ENCODE measurements at regions not wholly inside any gene's neighbourhood (a gene's known extent, or its start where the extent isn't known, plus 50 kb on each side); places are given as distances from the start of the nearest gene placed in this dataset.
"Not testable (repeated sequence)": the region's sequence is repeated elsewhere in the genome, so short reads cannot be mapped to it uniquely, and the experiment has no call there.

DNA sequence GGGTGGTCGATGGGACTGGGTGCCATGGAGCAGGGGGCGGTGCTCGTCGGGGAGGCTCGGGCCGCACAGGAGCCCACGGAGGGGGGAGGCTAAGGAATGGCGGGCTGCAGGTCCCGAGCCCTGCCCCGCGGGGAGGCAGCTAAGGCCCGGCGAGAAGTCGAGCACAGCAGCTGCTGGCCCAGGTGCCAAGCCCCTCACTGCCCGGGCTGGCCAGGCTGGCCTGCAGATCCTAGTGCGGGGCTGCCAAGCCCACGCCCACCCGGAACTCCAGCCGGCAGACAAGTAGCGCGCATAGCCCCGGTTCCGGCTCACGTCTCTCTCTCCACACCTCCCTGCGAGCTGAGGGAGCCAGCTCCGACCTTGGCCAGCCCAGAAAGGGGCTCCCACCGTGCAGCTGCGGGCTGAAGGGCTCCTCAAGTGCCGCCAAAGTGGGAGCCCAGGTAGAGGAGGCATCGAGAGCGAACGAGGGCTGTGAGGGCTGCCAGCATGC, 163.4 kb upstream of the OSBPL11 start:
- not testable (repeated sequence) for H3K36me3 Mint-ChIP-seq; DNase-seq (ENCODE audit: low spot score in 2 of 2); H3K27me3 Mint-ChIP-seq; H3K27ac Mint-ChIP-seq; H3K9me3 Mint-ChIP-seq; H3K4me1 Mint-ChIP-seq; H3K4me3 Mint-ChIP-seq; ATAC-seq (ENCODE audit: low read depth)

DNA sequence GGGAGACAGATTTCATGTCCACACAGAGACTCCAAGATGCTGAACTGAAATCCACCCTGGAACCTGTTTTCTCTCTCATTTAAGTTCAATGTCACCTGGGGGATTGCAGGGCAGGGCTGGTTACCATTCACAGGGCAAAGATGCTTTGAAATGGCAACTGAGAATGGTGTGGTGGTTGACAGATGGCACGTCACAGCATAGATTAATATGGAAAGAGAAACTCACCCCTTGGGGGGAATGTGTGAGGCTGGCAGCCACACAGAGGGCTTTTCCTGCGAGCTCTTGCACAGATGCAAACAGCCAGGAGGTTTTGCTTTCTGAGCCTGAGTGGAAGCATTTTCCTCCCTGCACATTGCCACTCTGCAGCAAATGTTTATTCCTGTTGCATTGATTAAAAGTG, 167.3 kb upstream of the OSBPL11 start:
- not testable (repeated sequence) for ATAC-seq (ENCODE audit: low read depth); H3K9me3 Mint-ChIP-seq; H3K4me3 Mint-ChIP-seq; DNase-seq (ENCODE audit: low spot score in 2 of 2); H3K4me1 Mint-ChIP-seq; H3K36me3 Mint-ChIP-seq; H3K27ac Mint-ChIP-seq
- H3K27me3 Mint-ChIP-seq: peaks cover 16% of the 10 kb centered on the region

DNA sequence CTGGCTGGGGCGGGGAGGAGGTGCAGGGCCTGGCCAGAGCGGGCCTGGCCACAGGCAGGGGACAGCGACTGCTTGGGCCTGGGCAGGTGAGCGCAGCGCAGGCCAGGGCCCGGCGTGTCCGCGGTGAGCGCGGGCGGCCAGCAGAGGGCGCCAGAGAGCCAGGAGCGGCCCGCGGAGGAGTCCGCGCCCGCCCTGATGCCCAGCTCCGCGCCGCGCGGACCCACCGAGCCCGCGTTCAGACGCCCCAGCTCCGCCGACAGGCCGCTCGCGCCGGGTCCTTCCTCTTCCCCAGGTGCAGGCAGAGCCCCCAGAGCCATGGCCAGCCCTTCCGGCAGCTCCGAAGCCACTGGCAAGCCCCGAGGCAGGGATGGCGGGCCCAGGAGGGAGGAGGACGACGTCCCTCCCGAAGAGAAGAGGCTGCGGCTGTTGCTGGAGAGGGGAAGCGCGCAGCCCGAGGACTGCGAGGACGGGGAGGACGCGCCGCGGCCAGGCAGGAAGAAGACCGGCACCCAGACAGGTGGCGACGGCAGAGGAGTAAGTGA, 171.1 kb upstream of the OSBPL11 start:
- peak; percentile 72 to 74 for DNase-seq (ENCODE audit: low spot score in 2 of 2)
- H3K4me3 Mint-ChIP-seq: peak overlapping the region; percentile 86
- peak overlapping the region; percentile 78 for H3K27ac Mint-ChIP-seq
- not testable (repeated sequence) for H3K4me1 Mint-ChIP-seq, H3K36me3 Mint-ChIP-seq, H3K9me3 Mint-ChIP-seq
- H3K27me3 Mint-ChIP-seq: peaks cover 16% of the 10 kb centered on the region
- ATAC-seq (ENCODE audit: low read depth): peak; percentile 47

DNA sequence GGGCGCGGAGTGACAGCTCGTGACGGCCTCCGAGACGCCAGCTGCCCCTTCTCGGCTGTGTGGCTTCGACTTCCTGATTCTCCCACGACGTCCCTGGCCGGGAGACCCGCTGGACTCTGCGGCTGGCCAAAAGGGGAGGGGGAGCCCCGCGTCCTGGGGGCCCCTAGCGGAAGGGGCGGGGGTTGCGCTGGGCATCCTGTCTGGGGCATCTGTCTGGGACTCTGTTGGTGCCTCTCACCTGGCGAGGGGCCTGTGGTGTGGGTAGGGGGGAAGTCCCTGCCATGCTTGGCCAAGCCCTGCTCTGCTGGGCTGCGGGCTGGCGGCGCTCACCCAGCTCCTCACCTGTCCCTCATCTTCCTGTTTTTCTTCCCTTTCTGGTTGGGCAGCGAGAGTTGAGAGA, 171.6 kb upstream of the OSBPL11 start:
- H3K4me1 Mint-ChIP-seq, H3K9me3 Mint-ChIP-seq, H3K36me3 Mint-ChIP-seq: not testable (repeated sequence)
- peak; percentile 25 to 47 for DNase-seq (ENCODE audit: low spot score in 2 of 2)
- peaks cover 16% of the 10 kb centered on the region for H3K27me3 Mint-ChIP-seq
- H3K27ac Mint-ChIP-seq: peak overlapping the region; percentile 78
- peak overlapping the region; percentile 86 for H3K4me3 Mint-ChIP-seq
- ATAC-seq (ENCODE audit: low read depth): peak; percentile 68

DNA sequence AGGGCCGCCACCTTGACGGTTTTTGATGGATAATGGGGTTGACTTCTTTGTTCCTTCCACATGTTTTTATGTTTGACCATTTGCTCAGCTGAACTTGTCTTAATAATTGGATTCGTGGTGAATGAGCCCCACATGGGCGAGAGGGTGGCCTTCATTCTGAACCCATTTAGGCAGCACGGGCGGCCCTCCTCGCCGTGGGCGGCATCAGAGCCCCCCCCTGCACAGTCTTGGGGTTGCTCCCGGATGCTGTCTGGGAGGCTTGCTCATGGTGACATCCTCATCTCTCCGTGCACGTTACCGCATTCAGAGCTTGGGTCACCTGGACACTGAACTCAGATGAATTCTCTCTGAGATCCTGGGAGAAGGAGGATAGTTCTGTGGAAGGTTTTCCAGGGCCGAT, 172.3 kb upstream of the OSBPL11 start:
- peaks cover 7% of the 10 kb centered on the region for H3K4me1 Mint-ChIP-seq
- no peaks in the 10 kb centered on the region for H3K9me3 Mint-ChIP-seq
- ATAC-seq (ENCODE audit: low read depth) (no peak), DNase-seq (ENCODE audit: low spot score in 2 of 2) (no peak)
- peak overlapping the region; percentile 86 for H3K4me3 Mint-ChIP-seq
- no peak overlapping the region for H3K27ac Mint-ChIP-seq
- no peaks in the 10 kb centered on the region for H3K36me3 Mint-ChIP-seq
- peaks cover 13% of the 10 kb centered on the region for H3K27me3 Mint-ChIP-seq

DNA sequence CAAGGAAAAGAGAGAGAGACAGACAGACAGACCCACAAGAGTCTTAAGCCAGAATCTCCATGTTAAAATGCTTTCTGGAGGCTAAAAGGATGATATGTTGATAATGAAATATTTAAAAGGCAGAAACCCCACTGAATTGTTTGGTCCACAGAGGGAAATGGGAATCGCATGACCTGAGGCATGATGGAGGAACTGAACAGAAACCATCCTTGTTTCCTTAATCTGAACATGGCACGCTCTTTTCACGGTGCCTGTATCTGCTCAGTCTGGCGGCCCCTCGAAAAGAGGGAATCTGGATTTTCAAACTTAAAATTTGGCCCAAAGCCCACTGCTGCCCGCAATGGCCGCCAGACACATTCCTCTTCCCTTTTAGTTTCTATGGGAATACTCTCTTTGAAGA, 173.5 kb upstream of the OSBPL11 start:
- H3K27me3 Mint-ChIP-seq: peaks cover 12% of the 10 kb centered on the region
- not testable (repeated sequence) for H3K36me3 Mint-ChIP-seq; DNase-seq (ENCODE audit: low spot score in 2 of 2); H3K27ac Mint-ChIP-seq; ATAC-seq (ENCODE audit: low read depth); H3K9me3 Mint-ChIP-seq; H3K4me1 Mint-ChIP-seq; H3K4me3 Mint-ChIP-seq

DNA sequence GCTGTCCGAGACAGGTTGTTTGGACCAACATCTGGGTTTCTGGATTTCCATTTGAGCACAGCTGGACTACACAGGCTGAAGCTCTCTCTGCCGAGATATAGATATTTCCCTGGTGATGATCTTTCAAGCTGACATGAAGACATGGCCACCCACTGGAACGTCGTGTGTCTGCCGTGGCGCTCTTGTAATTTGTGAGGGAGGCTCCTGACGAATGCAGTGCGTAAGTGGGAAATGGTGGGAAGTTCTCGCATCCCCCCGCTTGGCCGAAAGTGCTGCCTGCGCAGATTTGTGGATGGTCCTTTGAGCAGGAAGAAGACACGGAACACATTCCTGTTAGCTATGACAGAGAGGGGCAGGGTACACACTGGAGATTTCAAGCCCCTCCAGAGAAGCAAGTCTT, 176.2 kb upstream of the OSBPL11 start:
- not testable (repeated sequence) for H3K4me1 Mint-ChIP-seq; H3K27ac Mint-ChIP-seq; ATAC-seq (ENCODE audit: low read depth); H3K27me3 Mint-ChIP-seq; DNase-seq (ENCODE audit: low spot score in 2 of 2); H3K36me3 Mint-ChIP-seq; H3K9me3 Mint-ChIP-seq; H3K4me3 Mint-ChIP-seq

DNA sequence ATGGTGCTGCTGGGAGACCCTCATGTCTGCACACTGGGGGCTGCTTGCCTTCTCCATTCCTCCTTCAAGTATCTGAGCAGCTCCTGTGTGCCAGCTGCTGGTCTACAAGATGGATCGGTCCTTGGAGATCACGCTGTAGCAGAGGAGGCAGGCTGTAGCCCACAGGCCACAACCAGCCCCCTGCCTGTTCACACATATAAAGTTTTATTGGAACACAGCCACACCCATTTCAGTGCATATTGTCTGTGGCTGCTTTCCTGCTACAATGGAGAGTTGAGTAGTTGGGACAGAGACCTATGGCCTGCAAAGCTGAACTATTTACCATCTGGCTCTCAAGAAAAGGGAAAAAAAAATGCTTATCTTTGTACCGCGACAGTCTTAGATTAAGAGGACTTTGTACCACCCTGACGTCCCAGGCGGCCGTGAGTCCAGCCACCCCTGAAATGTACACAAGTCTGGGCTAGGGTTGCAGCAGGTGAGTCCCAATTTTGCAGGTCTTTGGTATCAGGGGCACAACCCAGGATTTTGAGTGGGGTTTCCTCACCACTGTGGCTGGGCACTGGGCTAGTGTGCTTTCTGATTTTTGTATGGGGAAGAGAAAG, 179.2 kb upstream of the OSBPL11 start:
- H3K9me3 Mint-ChIP-seq; H3K27me3 Mint-ChIP-seq; H3K4me3 Mint-ChIP-seq; ATAC-seq (ENCODE audit: low read depth); DNase-seq (ENCODE audit: low spot score in 2 of 2); H3K36me3 Mint-ChIP-seq; H3K27ac Mint-ChIP-seq; H3K4me1 Mint-ChIP-seq: not testable (repeated sequence)

DNA sequence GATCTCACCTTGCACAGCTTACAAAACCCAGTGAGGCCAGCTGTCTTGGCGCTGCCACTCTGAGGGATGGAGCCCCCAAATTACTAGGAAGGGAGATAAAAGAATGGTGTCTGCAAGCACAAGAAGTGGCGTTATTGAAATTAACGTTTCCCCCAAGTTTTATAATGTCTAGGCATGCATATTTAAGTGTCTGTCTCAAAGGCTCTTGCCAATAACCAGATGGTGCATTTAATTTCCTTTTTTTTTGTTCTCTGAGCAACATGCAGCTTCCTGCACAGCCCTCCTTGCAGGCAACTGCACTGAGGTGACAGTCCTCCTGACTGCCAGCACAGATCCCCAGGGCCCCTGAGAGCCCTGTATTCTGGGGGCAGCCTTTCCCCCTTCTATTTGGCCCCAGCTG, 179.8 kb upstream of the OSBPL11 start:
- not testable (repeated sequence) for H3K9me3 Mint-ChIP-seq; H3K36me3 Mint-ChIP-seq; H3K4me3 Mint-ChIP-seq; ATAC-seq (ENCODE audit: low read depth); H3K27ac Mint-ChIP-seq; H3K4me1 Mint-ChIP-seq; DNase-seq (ENCODE audit: low spot score in 2 of 2); H3K27me3 Mint-ChIP-seq

DNA sequence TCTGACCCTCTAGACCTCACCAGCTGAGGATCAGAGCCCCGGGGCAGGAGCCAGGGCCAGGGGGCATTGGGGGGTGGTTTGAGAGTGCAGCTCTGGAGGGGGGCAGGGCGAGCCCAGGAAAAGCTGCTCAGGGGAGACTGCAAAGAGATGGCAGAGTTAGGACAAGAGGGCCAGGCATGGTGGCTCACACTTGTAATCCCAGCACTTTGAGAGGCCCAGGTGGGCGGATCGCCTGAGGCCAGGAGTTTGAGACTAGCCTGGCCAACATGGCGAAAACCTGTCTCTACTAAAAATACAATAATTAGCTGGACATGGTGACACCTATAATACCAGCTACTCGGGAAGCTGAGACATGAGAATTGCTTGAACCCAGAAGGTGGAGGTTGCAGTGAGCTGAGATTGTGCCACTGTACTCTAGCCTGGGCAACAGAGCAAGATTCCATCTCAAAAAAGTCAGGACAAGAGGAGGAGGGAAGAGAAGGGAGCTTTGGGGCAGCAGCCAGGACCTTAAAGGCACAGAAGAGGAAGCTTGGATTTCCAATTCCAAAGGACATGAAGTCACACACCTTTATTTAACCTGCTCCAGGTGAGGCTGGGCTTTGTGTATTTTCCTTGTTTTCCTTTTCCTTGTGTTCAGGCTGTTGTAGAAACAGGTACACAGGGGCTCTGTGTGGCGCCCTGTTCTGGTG, 180.5 kb upstream of the OSBPL11 start:
- H3K27ac Mint-ChIP-seq; H3K36me3 Mint-ChIP-seq; ATAC-seq (ENCODE audit: low read depth); H3K27me3 Mint-ChIP-seq; H3K4me3 Mint-ChIP-seq; H3K9me3 Mint-ChIP-seq; H3K4me1 Mint-ChIP-seq; DNase-seq (ENCODE audit: low spot score in 2 of 2): not testable (repeated sequence)

DNA sequence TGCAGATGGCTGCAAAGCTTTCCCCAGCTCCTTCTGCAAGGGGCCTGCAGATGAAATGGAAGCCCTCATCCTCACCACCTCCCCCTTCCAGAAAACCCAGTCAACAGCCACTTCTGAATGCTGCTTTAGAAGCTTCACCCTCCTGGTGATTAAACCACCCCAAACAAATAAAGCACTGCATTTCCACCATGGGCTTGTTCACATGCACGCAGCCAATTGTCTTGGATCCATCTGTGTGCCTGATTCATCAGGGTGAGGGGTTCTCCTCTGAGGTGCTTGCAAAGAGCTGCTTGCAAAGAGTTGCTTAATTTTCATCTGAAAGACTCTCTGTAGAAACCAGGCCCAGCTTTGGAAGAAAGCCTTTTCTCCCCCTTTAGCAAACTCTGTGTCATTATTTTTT, 184.0 kb upstream of the OSBPL11 start:
- H3K27me3 Mint-ChIP-seq; H3K36me3 Mint-ChIP-seq; DNase-seq (ENCODE audit: low spot score in 2 of 2); H3K27ac Mint-ChIP-seq; H3K9me3 Mint-ChIP-seq; ATAC-seq (ENCODE audit: low read depth); H3K4me3 Mint-ChIP-seq; H3K4me1 Mint-ChIP-seq: not testable (repeated sequence)

DNA sequence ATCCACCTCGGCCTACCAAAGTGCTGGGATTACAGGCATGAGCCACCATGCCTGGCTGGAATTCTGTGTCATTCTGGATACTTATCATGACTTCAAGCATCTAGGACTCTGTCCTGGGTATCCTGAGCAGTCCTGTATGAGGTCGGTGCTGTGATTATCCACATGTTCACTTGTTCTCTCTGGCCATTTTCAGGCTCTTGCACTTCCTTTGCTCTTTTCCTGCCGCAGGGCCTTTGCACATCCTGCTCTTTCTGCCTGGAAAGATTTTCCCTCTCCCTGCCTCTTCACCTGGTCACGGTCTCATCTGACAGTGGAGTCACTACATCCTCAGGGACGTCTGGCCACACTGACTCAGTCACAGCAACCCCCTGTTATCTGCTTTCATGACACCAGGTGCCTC, 184.6 kb upstream of the OSBPL11 start:
- not testable (repeated sequence) for DNase-seq (ENCODE audit: low spot score in 2 of 2)

DNA sequence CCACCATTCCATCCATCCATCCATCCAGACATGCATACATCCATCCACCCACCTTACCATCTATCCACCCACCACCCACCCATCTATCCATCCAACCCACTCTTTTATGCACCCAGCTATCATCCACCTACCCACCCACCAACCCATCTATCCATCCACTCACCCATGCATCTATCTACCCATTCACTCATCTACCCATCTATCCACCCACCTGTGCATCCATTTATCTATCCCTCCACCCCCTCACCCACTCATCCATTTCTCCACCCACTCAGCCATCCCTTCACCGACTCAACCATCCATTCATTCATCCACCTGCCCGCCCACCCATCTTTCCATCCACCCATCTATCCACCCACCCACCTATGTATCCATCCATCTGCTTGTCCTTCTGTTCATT, 186.4 kb upstream of the OSBPL11 start:
- H3K27me3 Mint-ChIP-seq; H3K4me3 Mint-ChIP-seq; ATAC-seq (ENCODE audit: low read depth); H3K9me3 Mint-ChIP-seq; H3K4me1 Mint-ChIP-seq; H3K27ac Mint-ChIP-seq; DNase-seq (ENCODE audit: low spot score in 2 of 2); H3K36me3 Mint-ChIP-seq: not testable (repeated sequence)

More for the DNA sequence above, 184.6 kb upstream of the OSBPL11 start:
- not testable (repeated sequence) for H3K27me3 Mint-ChIP-seq; H3K36me3 Mint-ChIP-seq; H3K4me3 Mint-ChIP-seq; ATAC-seq (ENCODE audit: low read depth); H3K4me1 Mint-ChIP-seq; H3K27ac Mint-ChIP-seq; H3K9me3 Mint-ChIP-seq

DNA sequence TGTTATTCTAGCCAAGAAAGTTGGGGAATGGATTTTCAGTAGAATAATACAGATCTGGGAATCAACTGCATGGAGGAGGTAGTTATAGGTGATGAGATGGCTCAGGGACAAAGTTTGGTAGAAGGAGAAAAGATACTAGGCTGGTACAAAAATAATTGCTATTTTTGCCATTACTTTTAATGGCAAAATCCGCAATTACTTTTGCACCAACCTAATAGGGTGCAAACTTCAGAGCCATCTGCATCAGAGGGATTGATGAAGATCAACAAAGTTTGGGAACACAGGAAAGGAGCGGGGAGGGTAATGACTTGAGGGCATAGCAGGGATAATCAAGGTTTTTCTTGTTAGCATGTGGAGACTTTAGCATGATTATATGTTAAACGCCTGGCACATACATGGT, 178.7 kb upstream of the ROPN1B start:
- ATAC-seq (ENCODE audit: low read depth); H3K36me3 Mint-ChIP-seq; H3K4me3 Mint-ChIP-seq; H3K9me3 Mint-ChIP-seq; DNase-seq (ENCODE audit: low spot score in 2 of 2); H3K27ac Mint-ChIP-seq; H3K4me1 Mint-ChIP-seq: not testable (repeated sequence)
- H3K27me3 Mint-ChIP-seq: peaks cover 14% of the 10 kb centered on the region

DNA sequence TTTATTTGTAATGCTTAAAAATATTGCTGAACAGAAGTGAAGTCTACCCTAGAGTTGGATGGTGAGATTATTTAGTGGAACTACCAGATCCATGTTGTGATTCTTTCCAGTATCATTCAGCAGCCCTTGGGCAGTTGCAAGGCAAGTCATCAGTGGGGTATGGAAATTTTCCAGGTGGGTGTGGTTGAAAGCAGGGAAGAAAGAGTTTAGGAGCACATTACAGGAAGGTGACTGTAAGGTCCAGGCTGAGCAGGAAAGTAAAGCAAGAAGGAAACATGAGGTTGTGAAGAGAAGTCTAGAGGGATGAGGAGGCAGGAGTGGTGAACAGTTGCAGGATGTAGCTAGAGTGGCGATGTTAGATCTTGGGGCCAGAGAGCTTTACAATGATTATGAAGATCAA, 178.0 kb upstream of the ROPN1B start:
- H3K9me3 Mint-ChIP-seq; H3K4me3 Mint-ChIP-seq; H3K36me3 Mint-ChIP-seq; H3K27ac Mint-ChIP-seq; DNase-seq (ENCODE audit: low spot score in 2 of 2); ATAC-seq (ENCODE audit: low read depth); H3K4me1 Mint-ChIP-seq: not testable (repeated sequence)
- peaks cover 14% of the 10 kb centered on the region for H3K27me3 Mint-ChIP-seq
